LHCN-M2 (cell line): ENCODE measurements at regions not wholly inside any gene's neighbourhood (a gene's known extent, or its start where the extent isn't known, plus 50 kb on each side); places are given as distances from the start of the nearest gene placed in this dataset.
A peak's percentile ranks its signal among the peaks of the same experiment; 100 is the strongest.

ENCODE experiments used
- DNase-seq: peaks from one replicate; pipeline ENCODE4 v3.0.0-alpha.2; 2012; ENCODE audit warnings: low read depth

GRCh38 chr2:221323513-221323912, 248.6 kb downstream of the EPHA4 start:
- DNase-seq: no peak

DNA sequence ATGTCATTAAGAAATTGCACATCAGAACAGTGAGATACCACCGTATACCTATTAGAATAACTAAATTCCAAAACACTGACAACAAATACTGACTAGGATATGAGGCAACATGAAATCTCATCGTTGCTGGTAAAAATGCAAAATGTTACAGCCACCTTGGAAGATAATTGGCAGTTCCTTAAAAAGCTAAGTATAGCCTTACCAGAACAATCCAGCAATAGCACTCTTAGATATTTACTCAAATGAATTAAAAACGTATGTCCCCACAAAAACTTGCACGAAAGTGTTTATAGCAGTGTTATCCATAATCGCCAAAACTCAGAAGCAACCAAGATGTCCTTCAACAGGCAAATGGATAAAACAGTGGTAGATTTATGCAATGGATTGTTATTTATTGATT, 241.7 kb downstream of the EPHA4 start:
- DNase-seq: no peak

DNA sequence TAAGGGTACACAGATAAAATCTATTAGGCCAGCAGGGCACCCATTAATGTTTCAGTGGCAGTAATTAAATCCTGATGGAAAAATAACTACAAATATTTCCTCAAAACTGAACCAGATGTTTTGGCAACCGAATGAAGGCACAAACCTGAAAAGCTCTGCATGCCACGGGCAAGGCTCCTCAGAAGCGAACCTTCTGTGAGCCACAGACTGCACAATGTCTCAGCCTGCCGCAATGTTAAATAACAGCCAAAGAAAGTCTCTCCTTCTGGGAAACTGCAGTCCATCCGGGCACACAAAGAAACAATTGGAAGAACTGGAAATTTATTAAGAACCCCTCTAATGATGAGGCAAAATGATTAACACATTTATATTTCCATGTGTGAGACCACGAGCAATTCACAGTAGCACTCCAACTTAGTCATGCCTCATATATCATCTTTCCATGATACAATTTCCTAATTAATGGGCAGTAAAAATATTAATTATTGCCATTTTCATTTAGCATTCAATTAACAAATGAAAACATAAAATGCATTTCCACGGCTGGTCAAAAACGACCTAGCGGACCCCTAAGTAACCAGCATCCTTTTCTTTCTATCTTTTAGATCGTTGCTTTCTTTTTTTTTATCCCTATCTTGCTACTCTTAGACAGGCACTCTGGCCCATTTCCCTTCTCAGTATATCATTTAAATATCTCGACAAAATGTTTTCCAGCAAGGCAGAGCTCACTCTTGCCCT, 237.5 kb downstream of the EPHA4 start:
- DNase-seq: no peak

DNA sequence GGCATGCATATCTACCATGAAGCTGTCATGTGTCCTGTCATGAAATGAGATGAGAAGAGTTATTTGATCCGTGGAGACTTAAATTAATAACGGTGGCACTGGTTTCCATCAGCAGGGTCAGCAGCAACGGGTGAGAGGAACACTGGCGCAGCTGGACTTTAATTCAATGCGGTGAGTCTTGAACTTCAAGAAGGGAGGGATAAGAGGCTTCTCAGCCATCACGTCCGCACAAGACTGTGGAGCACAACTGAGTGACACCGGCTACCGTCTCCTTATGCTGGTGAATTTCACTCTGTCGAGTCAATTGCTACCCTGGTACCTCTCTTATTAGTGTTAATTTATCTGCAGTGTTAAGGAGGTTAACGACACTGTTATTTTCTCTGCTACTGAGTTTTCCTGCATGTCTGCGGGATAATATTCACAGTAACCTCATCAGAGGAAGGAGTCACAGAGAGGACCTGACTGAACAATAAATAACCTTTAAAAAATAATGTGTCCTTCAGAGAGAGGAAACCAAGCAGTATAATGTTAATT, 236.8 kb downstream of the EPHA4 start:
- no peak for DNase-seq

DNA sequence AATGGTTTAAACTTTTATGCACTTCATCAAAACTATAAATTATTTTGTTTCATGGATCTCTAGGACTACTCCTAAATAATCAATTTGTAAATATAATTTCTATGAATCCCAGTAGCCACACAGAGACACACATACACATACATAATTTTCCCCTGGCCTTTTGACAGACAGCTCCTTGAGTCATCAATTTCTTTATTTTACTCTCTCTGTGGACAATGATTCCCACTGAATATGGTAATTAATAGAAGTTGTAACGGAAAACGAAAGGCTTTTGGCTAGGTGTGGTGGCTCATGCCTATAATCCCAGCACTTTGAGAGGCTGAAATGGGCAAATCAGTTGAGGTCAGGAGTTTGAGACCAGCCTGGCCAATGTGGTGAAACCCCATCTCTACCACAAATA, 235.1 kb downstream of the EPHA4 start:
- no peak for DNase-seq

DNA sequence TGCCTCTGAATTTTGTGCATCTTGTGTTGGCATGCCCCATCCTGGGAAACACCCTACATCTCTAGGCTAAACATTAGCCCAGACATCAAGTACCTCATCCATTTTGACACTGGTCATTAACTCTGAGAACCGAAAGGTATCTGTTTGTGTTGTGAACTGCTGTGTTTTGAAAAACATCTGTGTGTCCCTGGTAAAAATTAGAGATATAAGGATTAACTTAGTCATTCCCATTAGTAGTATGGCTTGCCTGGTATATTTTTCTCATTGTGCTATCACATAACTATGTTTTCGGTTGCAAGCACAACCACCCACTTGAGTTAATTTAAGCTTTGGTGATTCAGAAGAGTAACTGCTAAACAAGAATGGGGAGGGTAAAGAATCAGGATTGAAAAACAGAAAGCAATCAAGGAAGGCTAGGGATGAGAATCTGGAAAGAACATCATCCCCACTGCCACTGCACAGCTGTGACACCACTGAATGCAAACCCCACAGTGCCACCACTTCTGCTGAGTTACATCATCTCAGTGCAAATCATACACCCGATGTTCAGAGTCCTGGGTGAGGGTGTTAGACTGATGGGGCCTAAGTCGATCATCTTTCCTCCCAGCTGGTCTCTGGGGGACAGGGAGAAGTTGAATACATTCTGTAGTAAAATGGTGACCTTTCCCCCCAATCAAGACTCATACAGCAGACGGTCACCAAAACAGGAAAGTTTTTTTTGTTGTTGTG, 234.0 kb downstream of the EPHA4 start:
- DNase-seq: no peak

DNA sequence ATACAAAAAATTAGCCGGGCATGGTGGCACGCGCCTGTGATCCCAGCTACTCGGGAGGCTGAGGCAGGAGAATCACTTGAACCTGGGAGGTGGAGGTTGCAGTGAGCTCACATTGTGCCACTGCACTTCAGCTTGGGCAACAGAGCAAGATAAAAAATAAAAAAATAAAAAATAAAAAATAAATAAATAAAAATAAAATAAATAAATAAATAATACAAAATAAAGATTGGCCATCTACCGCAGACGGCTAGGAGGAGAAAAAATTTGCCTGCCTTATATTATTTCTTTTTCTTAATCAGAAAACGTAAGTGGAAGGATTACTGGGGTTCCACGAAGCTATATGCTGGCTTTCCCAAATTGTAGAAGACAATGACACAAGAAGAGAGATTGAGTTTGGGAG, 229.7 kb downstream of the EPHA4 start:
- no peak for DNase-seq

- DNase-seq: no peak
These were observed 228.6 kb downstream of the EPHA4 start for GRCh38 chr2:221343524-221343923.

- no peak for DNase-seq
These were observed 226.6 kb downstream of the EPHA4 start for GRCh38 chr2:221345516-221345915.

DNA sequence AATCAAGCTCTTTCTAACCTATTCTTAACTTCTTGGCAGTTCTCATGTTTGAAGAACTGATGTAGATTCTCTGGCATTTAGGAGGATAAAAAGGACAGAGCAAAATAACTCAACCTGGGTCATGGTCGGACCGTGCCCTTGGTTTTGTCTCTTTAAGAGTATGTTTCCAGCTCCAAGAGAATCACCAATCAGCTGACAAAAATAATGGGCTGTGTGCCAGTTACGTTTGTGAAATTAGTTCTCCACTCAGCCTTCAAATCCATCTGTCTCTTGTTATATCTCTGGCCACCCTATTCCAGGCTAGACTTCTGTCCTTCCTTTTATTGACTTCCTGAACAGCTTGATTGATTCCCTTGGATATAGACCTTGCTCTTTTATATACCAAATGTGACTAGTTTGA, 225.7 kb downstream of the EPHA4 start:
- no peak for DNase-seq

DNA sequence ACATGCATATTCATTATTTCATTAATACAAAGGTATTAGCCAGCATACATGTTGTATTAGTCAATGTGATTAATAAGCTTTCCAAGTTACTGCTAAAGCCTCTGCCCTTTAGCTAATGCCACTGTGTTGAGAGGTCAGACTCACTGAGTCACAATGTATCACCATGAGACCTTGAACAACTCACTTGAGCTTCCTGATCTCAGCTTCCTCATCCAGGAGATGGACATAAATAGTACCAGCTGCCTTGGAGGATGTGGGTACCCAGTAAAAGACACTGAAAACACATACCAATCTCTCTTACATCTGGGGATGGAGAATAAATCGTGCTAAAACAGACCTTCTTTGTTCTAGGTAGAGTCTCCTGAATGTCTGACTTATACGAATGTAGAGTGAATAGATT, 224.6 kb downstream of the EPHA4 start:
- peak; percentile 14 for DNase-seq

GRCh38 chr2:221350616-221351015, 221.5 kb downstream of the EPHA4 start:
- peak; percentile 51 for DNase-seq

- no peak for DNase-seq
These were observed 218.9 kb downstream of the EPHA4 start for GRCh38 chr2:221353201-221353600.

- no peak for DNase-seq
These were observed 211.8 kb downstream of the EPHA4 start for GRCh38 chr2:221360312-221360711.

DNA sequence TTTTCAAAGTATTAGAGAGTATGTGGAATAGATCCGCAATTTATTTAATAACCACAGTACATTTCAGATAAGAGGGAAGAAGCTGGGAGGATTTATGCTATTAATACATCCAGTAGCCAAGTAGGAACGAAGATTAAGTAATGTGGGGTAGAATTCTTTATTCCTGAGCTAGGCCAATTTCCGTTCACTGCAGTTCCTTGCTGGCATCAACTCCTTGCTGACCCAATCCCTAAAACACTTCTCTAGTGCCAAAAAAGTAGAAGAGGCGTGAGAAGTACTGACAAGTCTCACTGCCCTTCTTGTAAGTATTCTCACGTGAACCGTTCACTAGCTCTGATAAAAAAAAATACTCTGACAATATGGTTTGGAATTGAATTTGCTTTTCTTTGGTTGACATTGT, 211.4 kb downstream of the EPHA4 start:
- DNase-seq: no peak

GRCh38 chr2:221361633-221362032, 210.5 kb downstream of the EPHA4 start:
- no peak for DNase-seq

DNA sequence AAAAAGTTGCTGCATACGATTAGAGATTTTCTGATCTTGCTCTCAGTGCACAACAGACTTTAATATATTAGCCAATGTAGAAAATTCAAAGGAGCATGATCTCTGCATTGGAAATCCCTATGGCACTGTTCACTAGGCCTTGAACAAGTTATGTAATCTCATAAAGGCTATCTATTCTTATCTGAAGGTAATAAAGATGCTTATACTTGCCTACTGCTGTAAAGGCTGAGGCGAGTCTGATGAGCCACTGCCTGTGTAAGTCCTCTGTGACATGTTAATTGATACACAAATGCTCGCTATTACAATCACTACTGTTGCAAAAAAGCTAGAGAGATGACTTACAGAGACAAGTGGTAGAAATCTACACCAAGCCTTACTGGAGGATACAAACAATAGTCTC, 207.4 kb downstream of the EPHA4 start:
- DNase-seq: no peak
